ENCODE measurements at regions not wholly inside any gene's neighbourhood (a gene's known extent, or its start where the extent isn't known, plus 50 kb on each side); places are given as distances from the start of the nearest gene placed in this dataset.

DNA sequence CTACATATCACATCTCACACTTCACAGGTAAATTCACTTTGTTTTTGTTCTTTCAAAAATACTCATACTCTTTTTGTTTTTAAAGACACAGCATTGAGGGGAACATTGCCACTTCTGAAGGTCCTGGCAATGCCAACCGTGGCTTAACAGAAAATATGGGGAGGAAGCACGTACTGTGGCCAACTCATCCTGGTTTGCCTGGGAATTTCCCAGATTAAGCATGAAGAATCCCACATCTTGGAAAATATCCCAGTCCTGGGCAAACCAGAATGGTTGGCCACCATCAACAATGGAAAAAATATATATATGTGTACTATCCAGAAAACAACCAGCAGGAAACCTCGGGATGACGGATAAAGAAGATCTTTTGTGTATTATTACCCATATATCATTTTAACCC is 1032.2 kb upstream of the SLC10A2 start:
- TF ChIP-seq GATA3 (IDR thresholded peaks at IDR 0.05; ENCODE audit: low read depth, low read length) (no peak), GATA2 (IDR thresholded peaks at IDR 0.05; ENCODE audit: low read depth, low read length) (no peak)

All from SH-SY5Y (cell line).